Prostate gland (tissue), 2 donors: ENCODE measurements at regions not wholly inside any gene's neighbourhood (a gene's known extent, or its start where the extent isn't known, plus 50 kb on each side); places are given as distances from the start of the nearest gene placed in this dataset.

ENCODE experiments used
- CTCF ChIP-seq, 4 experiments: fragments of 200-600 bp in 2 of 4; fragments of 450-650 bp in 2 of 4; sonication (generic) in 2 of 4; IDR thresholded peaks; 1 replicate in 3 of 4; 2 replicates in 1 of 4; pipeline ENCODE4 v1.5.1; 2016 to 2019; ENCODE audit warnings: antibody characterized with exemption in 4 of 4, mild to moderate bottlenecking in 2 of 4, moderate library complexity in 2 of 4
- POLR2A ChIP-seq: fragments of 450-650 bp; IDR thresholded peaks from one replicate; pipeline ENCODE4 v1.6.1; 2016; ENCODE audit warnings: antibody characterized with exemption, mild to moderate bottlenecking

GRCh38 chr15:79185199-79185598 lies 94.6 kb upstream of the RASGRF1 start:
- peak in 1 of 4 experiments; percentile 9 for TF ChIP-seq CTCF (IDR thresholded peaks at IDR 0.05)
- TF ChIP-seq POLR2A: no peak
